ENCODE measurements at regions not wholly inside any gene's neighbourhood (a gene's known extent, or its start where the extent isn't known, plus 50 kb on each side); places are given as distances from the start of the nearest gene placed in this dataset.

- Histone ChIP-seq H3K36me3 (ENCODE audit: control insufficient read depth in 2 of 2, insufficient read depth in 2 of 2, low read length in 1 of 2) (no peaks in the 10 kb centered on the region), H3K9ac (ENCODE audit: control insufficient read depth, insufficient read depth, low read length) (no peak overlapping the region), H3K4me1 (ENCODE audit: control insufficient read depth, insufficient read depth, low read length) (no peaks in the 10 kb centered on the region), H3K27me3 (replicated peaks in 1 of 2; ENCODE audit: control insufficient read depth in 2 of 2, insufficient read depth in 2 of 2, low read length in 1 of 2) (no peaks in the 10 kb centered on the region), H3K4me2 (ENCODE audit: control insufficient read depth, insufficient read depth) (no peak overlapping the region), H3K4me3 (no peak overlapping the region), H3K79me2 (ENCODE audit: control insufficient read depth, insufficient read depth, low read length) (no peaks in the 10 kb centered on the region), H4K20me1 (ENCODE audit: control insufficient read depth, insufficient read depth) (no peaks in the 10 kb centered on the region), H2AFZ (ENCODE audit: control insufficient read depth, low read depth, low read length) (no peak overlapping the region), H3K27ac (ENCODE audit: control insufficient read depth, insufficient read depth) (no peak overlapping the region), H3K9me3 (replicated peaks; ENCODE audit: control insufficient read depth, insufficient read depth, low read length) (no peaks in the 10 kb centered on the region)
- FAIRE-seq = no peak
- in situ Hi-C loops (cut with MboI) = no loop called here
- ChIA-PET POLR2A (no interaction called here), CTCF (no interaction called here), SMC1A (ENCODE audit: uncharacterized antibody, unreplicated experiment) (no interaction called here), RAD21 (ENCODE audit: unreplicated experiment) (no interaction called here)
- intact Hi-C loops (cut with micrococcal nuclease; ENCODE audit: unreplicated experiment) = no loop called here
- no TSS peak for BruUV-seq (replicated peaks)
- TF ChIP-seq CUX1 (IDR thresholded peaks at IDR 0.05; ENCODE audit: insufficient replicate concordance, low read depth, low read length) = no peak
- 40% methylated on average over 1 of the region's 1 CpG for WGBS (ENCODE audit: insufficient coverage, insufficient replicate concordance, low lambda C conversion rate, missing lambda C conversion rate)
- no peak for DNase-seq (ENCODE audit: low read depth, low spot score)
- ATAC-seq = no peak
Measured at GRCh38 chr10:37476285-37476684, 350.9 kb downstream of the ANKRD30A start.

- in situ Hi-C loops (cut with MboI) = no loop called here
Measured at GRCh38 chr10:37474645-37475044, 349.2 kb downstream of the ANKRD30A start.

More at GRCh38 chr10:37474645-37475044, 349.2 kb downstream of the ANKRD30A start:
- Histone ChIP-seq H3K79me2 (ENCODE audit: control insufficient read depth, insufficient read depth, low read length) (no peaks in the 10 kb centered on the region), H4K20me1 (ENCODE audit: control insufficient read depth, insufficient read depth) (no peaks in the 10 kb centered on the region), H2AFZ (ENCODE audit: control insufficient read depth, low read depth, low read length) (no peak overlapping the region), H3K4me1 (ENCODE audit: control insufficient read depth, insufficient read depth, low read length) (no peaks in the 10 kb centered on the region), H3K27ac (ENCODE audit: control insufficient read depth, insufficient read depth) (no peak overlapping the region), H3K9me3 (replicated peaks; ENCODE audit: control insufficient read depth, insufficient read depth, low read length) (no peaks in the 10 kb centered on the region), H3K4me3 (no peak overlapping the region), H3K9ac (ENCODE audit: control insufficient read depth, insufficient read depth, low read length) (no peak overlapping the region), H3K27me3 (replicated peaks in 1 of 2; ENCODE audit: control insufficient read depth in 2 of 2, insufficient read depth in 2 of 2, low read length in 1 of 2) (no peaks in the 10 kb centered on the region), H3K4me2 (ENCODE audit: control insufficient read depth, insufficient read depth) (no peak overlapping the region), H3K36me3 (ENCODE audit: control insufficient read depth in 2 of 2, insufficient read depth in 2 of 2, low read length in 1 of 2) (no peaks in the 10 kb centered on the region)
- POLR2A ChIA-PET = no interaction called here
- DNase-seq (ENCODE audit: low read depth, low spot score) = no peak
- FAIRE-seq = no peak
- SMC1A ChIA-PET (ENCODE audit: uncharacterized antibody, unreplicated experiment) = no interaction called here
- BruUV-seq (replicated peaks) = no TSS peak
- TF ChIP-seq NFYB (IDR thresholded peaks at IDR 0.05; ENCODE audit: insufficient read depth, low read depth, low read length) (no peak), MTA3 (IDR thresholded peaks at IDR 0.05; ENCODE audit: borderline replicate concordance, low read length) (no peak)
- CTCF ChIA-PET = interaction anchor here (0.6 kb wide), 1 partner anchor 222 kb away, joined by 5 read pairs; no protein-coding TSS in a partner anchor
- WGBS (ENCODE audit: insufficient coverage, insufficient replicate concordance, low lambda C conversion rate, missing lambda C conversion rate) = 59% methylated on average over 9 of the region's 9 CpGs
- intact Hi-C loops (cut with micrococcal nuclease; ENCODE audit: unreplicated experiment) = no loop called here
- RAD21 ChIA-PET (ENCODE audit: unreplicated experiment) = no interaction called here
- no peak for ATAC-seq

Data from GM12878 (cell line).